ENCODE measurements at regions not wholly inside any gene's neighbourhood (a gene's known extent, or its start where the extent isn't known, plus 50 kb on each side); places are given as distances from the start of the nearest gene placed in this dataset.
"Not testable (repeated sequence)": the region's sequence is repeated elsewhere in the genome, so short reads cannot be mapped to it uniquely, and the experiment has no call there.

DNA sequence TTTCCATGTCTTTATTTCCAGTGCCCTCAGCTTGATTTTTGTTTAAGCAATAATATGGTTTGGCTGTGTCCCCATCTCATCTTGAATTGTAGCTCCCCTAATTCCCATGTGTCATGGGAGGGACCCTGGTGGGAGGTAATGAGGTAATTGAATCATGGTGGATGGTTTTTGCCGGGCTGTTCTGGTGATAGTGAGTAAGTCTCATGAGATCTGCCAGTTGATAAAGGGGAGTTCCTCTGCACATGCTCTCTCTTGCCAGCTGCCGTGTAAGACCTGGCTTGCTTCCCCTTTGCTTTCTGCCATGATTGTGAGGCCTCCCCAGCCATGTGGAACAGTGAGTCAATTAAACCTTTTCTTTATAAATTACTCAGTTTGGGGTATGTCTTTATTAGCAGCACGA lies 559.6 kb upstream of the ADAMTS5 start:
- Histone ChIP-seq H3F3A (ENCODE audit: insufficient read depth) (no peaks in the 10 kb centered on the region), H3K4me1 (ENCODE audit: insufficient read depth) (0 out of 2 replicates have a peak, but pooled peaks cover 3% of the 10 kb centered on the region), H3K79me2 (ENCODE audit: insufficient read depth) (no peaks in the 10 kb centered on the region), H2AFZ (no peak overlapping the region), H3K27ac (no peak overlapping the region), H3K9ac (no peak overlapping the region), H4K20me1 (ENCODE audit: insufficient read depth) (no peaks in the 10 kb centered on the region), H3K36me3 (ENCODE audit: low read depth) (no peaks in the 10 kb centered on the region), H3K9me2 (ENCODE audit: insufficient read depth) (no peaks in the 10 kb centered on the region), H3K4me2 (ENCODE audit: unreplicated experiment) (no peak overlapping the region), H3K27me3 (replicated peaks; ENCODE audit: insufficient read depth) (no peaks in the 10 kb centered on the region), H3K9me3 (ENCODE audit: low read depth) (no peaks in the 10 kb centered on the region), H3K4me3 (no peak overlapping the region)
- 55 to 68% methylated on average over 3 of the region's 3 CpGs for WGBS, 2 experiments (ENCODE audit: low coverage in 1 of 2, low lambda C conversion rate in 2 of 2, missing lambda C conversion rate in 2 of 2)
- TF ChIP-seq EZH2phosphoT487 (IDR thresholded peaks at IDR 0.05; ENCODE audit: insufficient read depth, low read depth) (no peak), EZH2 (IDR thresholded peaks at IDR 0.05; ENCODE audit: insufficient read depth, poor library complexity, severe bottlenecking) (no peak)
- DNase-seq = no peak
- in situ Hi-C loops (cut with MboI) = no loop called here

- H3K9me3 ChIP-seq (ENCODE audit: low read depth) = no peaks in the 10 kb centered on the region
- no peaks in the 10 kb centered on the region for H3K79me2 ChIP-seq (ENCODE audit: insufficient read depth)
- TF ChIP-seq EZH2 (IDR thresholded peaks at IDR 0.05; ENCODE audit: insufficient read depth, poor library complexity, severe bottlenecking) (no peak), EZH2phosphoT487 (IDR thresholded peaks at IDR 0.05; ENCODE audit: insufficient read depth, low read depth) (no peak)
- H3K27ac ChIP-seq = no peak overlapping the region
- no peaks in the 10 kb centered on the region for H3F3A ChIP-seq (ENCODE audit: insufficient read depth)
- H4K20me1 ChIP-seq (ENCODE audit: insufficient read depth) = no peaks in the 10 kb centered on the region
- 81 to 82% methylated on average over 4 of the region's 4 CpGs for WGBS, 2 experiments (ENCODE audit: low coverage in 1 of 2, low lambda C conversion rate in 2 of 2, missing lambda C conversion rate in 2 of 2)
- H3K36me3 ChIP-seq (ENCODE audit: low read depth) = no peaks in the 10 kb centered on the region
- H3K9me2 ChIP-seq (ENCODE audit: insufficient read depth) = no peaks in the 10 kb centered on the region
- H2AFZ ChIP-seq = no peak overlapping the region
- H3K4me2 ChIP-seq (ENCODE audit: unreplicated experiment) = no peak overlapping the region
- H3K4me1 ChIP-seq (ENCODE audit: insufficient read depth) = no peaks in the 10 kb centered on the region
- no peak overlapping the region for H3K4me3 ChIP-seq
- no peaks in the 10 kb centered on the region for H3K27me3 ChIP-seq (replicated peaks; ENCODE audit: insufficient read depth)
- in situ Hi-C loops (cut with MboI) = no loop called here
- no peak for DNase-seq
- H3K9ac ChIP-seq = no peak overlapping the region
Observed at GRCh38 chr21:27525780-27526179, 558.9 kb upstream of the ADAMTS5 start.

GRCh38 chr21:27519361-27519760 lies 552.5 kb upstream of the ADAMTS5 start:
- Histone ChIP-seq H3K4me1 (ENCODE audit: insufficient read depth) (peaks cover 22% of the 10 kb centered on the region), H3K9me3 (ENCODE audit: low read depth) (no peaks in the 10 kb centered on the region), H3F3A (ENCODE audit: insufficient read depth) (peaks cover 15% of the 10 kb centered on the region), H4K20me1 (ENCODE audit: insufficient read depth) (no peaks in the 10 kb centered on the region), H3K36me3 (ENCODE audit: low read depth) (no peaks in the 10 kb centered on the region), H3K27me3 (replicated peaks; ENCODE audit: insufficient read depth) (no peaks in the 10 kb centered on the region), H3K4me3 (no peak overlapping the region), H3K27ac (peak overlapping the region; percentile 23), H3K79me2 (ENCODE audit: insufficient read depth) (no peaks in the 10 kb centered on the region), H3K9me2 (ENCODE audit: insufficient read depth) (no peaks in the 10 kb centered on the region), H3K4me2 (ENCODE audit: unreplicated experiment) (peak overlapping the region; percentile 27), H3K9ac (no peak overlapping the region), H2AFZ (no peak overlapping the region)
- in situ Hi-C loops (cut with MboI) = no loop called here
- peak; percentile 75 for DNase-seq
- 0 out of 2 replicates have a peak, but pooled peaks have one; percentile 35 for TF ChIP-seq EZH2phosphoT487 (IDR thresholded peaks at IDR 0.05; ENCODE audit: insufficient read depth, low read depth)
- TF ChIP-seq EZH2 (IDR thresholded peaks at IDR 0.05; ENCODE audit: insufficient read depth, poor library complexity, severe bottlenecking) = no peak

DNA sequence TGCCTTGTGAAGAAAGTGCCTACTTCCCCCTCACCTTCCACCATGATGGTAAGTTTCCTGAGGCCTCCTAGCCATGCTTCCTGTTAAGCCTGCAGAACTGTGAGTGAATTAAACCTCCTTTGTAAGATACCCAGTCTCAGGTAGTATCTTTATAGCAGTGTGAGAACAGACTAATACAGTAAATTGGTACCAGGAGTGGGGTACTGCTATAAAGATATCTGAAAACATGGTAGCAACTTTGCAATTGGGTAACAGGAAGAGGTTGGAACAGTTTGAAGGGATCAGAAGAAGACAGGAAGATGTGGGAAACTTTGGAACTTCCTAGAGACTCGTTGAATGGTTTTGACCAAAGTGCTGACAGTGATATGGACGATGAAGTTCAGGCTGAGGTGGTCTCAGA lies 550.3 kb upstream of the ADAMTS5 start:
- H3K4me3 ChIP-seq; H3K27ac ChIP-seq; H4K20me1 ChIP-seq (ENCODE audit: insufficient read depth); H3K27me3 ChIP-seq (replicated peaks; ENCODE audit: insufficient read depth); H3K9me2 ChIP-seq (ENCODE audit: insufficient read depth); H3K36me3 ChIP-seq (ENCODE audit: low read depth); DNase-seq; H2AFZ ChIP-seq; H3K79me2 ChIP-seq (ENCODE audit: insufficient read depth); H3K4me2 ChIP-seq (ENCODE audit: unreplicated experiment); H3K9ac ChIP-seq; in situ Hi-C loops (cut with MboI); H3K9me3 ChIP-seq (ENCODE audit: low read depth): not testable (repeated sequence)
- Histone ChIP-seq H3F3A (ENCODE audit: insufficient read depth) (peaks cover 15% of the 10 kb centered on the region), H3K4me1 (ENCODE audit: insufficient read depth) (peaks cover 22% of the 10 kb centered on the region)
- 82% methylated on average over 2 of the region's 2 CpGs for WGBS, 2 experiments (ENCODE audit: low coverage in 1 of 2, low lambda C conversion rate in 2 of 2, missing lambda C conversion rate in 2 of 2)

GRCh38 chr21:27515676-27516075 lies 548.8 kb upstream of the ADAMTS5 start:
- Histone ChIP-seq H4K20me1 (ENCODE audit: insufficient read depth) (no peaks in the 10 kb centered on the region), H3K4me1 (ENCODE audit: insufficient read depth) (peaks cover 22% of the 10 kb centered on the region), H3K9me3 (ENCODE audit: low read depth) (no peaks in the 10 kb centered on the region), H3K36me3 (ENCODE audit: low read depth) (no peaks in the 10 kb centered on the region), H3F3A (ENCODE audit: insufficient read depth) (peaks cover 15% of the 10 kb centered on the region), H3K9me2 (ENCODE audit: insufficient read depth) (no peaks in the 10 kb centered on the region), H3K79me2 (ENCODE audit: insufficient read depth) (no peaks in the 10 kb centered on the region), H3K27ac (no peak overlapping the region), H3K9ac (no peak overlapping the region), H3K4me2 (ENCODE audit: unreplicated experiment) (no peak overlapping the region), H3K4me3 (no peak overlapping the region), H3K27me3 (replicated peaks; ENCODE audit: insufficient read depth) (no peaks in the 10 kb centered on the region), H2AFZ (no peak overlapping the region)
- TF ChIP-seq EZH2 (IDR thresholded peaks at IDR 0.05; ENCODE audit: insufficient read depth, poor library complexity, severe bottlenecking) (no peak), EZH2phosphoT487 (IDR thresholded peaks at IDR 0.05; ENCODE audit: insufficient read depth, low read depth) (no peak)
- in situ Hi-C loops (cut with MboI) = no loop called here
- DNase-seq = peak; percentile 10

Data from GM23248 (cell line).